Right lung (tissue), 2 donors: ENCODE measurements at regions not wholly inside any gene's neighbourhood (a gene's known extent, or its start where the extent isn't known, plus 50 kb on each side); places are given as distances from the start of the nearest gene placed in this dataset.
"Not testable (repeated sequence)": the region's sequence is repeated elsewhere in the genome, so short reads cannot be mapped to it uniquely, and the experiment has no call there.

Experiments used
- DNase-seq, 2 donors: peaks; one replicate each; pipeline ENCODE4 v3.0.0-alpha.2; 2013

GRCh38 chr21:15431053-15431452, 298.7 kb upstream of the USP25 start:
- DNase-seq, result no peak

GRCh38 chr21:15433091-15433490, 296.7 kb upstream of the USP25 start:
- no peak for DNase-seq

DNA sequence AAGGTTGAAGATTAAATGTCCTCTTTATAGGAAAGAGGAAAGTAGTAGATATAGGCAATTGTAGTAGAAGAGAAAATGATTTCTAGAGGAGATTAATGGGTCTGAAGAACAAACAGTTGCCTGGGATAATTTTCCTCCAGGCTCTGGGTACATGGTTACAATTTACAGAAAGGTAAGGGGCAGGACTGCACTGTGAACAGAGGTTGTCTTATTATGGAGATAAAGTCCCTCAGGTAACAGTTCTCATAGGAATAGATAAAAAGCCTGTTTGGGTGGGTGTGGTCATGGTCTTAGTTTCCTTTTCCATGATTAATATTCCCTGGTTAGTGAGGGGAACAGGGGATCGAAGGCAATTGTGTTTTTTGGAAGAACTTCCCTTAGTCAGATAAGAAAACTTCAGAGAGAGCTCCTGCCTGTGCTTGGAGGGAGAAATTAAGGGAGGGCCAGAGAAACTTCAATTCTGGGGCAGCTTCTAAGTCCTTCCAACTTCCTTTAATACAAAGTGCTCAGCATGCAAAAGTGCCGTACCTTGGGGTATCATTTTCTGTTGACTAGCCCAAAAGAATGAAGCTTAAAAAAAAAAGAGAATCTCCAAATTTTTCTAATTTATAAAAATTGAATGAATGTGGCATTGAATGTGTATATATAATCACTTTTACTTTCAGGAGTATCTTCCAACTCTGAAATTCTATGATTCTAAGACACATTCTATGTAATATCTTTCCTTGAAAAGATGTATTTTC, 295.4 kb upstream of the USP25 start:
- no peak for DNase-seq

DNA sequence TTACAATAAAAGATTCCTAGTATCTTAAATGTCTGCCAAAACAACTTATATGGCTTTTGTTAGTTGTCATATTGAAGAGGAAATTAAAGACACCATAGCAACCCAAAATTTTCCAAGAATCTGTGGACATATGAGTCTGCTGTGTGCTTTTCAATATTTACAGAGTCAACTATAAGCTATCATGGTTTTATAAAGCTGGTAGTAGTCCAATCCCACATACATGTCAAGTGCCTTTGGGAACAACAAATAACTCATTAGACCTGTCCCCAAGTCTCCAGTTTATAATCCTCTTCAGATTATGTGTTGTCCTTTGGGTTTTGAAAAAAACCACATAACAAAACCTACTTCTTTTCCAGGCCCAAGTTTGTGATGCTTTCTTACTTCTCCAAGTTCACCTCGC, 293.8 kb upstream of the USP25 start:
- DNase-seq, result no peak

DNA sequence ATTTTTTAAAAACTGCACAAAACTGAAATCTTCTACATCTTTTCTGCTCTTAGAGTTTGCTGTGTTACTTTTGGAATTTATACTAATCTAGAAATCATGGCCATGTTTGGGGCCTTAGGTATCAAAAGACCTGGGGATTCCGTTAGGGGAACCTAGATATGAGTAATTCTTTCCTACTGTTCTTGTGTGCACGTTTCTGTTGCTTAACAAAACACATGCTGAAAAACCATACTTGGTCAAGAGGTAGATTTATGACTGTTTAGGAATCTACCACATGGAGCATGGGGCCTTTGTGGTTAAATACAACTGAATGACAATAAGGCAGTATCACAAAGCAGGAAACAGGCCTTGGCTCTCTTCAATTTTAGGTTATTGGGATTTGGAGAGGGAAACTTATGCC, 291.9 kb upstream of the USP25 start:
- no peak for DNase-seq

- no peak for DNase-seq
Observed at GRCh38 chr21:15439726-15440125, 290.1 kb upstream of the USP25 start.

DNA sequence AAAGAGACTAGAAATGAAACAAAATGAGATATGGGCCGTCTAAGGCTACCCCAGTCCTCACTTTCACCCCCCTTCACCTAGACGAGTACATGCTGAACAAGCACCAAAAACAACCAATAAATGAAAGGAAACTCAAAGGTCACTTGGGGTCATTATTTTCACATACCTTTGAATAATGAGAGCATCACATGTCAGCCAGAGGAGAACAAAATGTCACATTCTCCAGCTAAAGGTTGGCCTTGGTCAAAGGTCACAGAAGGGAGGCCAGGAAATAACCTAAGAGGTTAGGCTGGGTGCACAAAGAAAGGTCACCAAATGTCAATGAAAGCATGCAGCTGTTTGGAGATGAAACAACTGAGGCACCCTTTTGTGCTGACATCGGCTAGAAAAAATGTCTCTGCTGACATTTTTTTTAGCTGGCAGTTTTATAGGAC, 288.7 kb upstream of the USP25 start:
- DNase-seq, result no peak

- no peak for DNase-seq
Observed at GRCh38 chr21:15441992-15442391, 287.8 kb upstream of the USP25 start.

- no peak for DNase-seq
Observed at GRCh38 chr21:15442743-15443469, 286.9 kb upstream of the USP25 start.

- no peak for DNase-seq
Observed at GRCh38 chr21:15443740-15444117, 286.1 kb upstream of the USP25 start.

- DNase-seq, result no peak
Observed at GRCh38 chr21:15444118-15444960, 285.4 kb upstream of the USP25 start.

DNA sequence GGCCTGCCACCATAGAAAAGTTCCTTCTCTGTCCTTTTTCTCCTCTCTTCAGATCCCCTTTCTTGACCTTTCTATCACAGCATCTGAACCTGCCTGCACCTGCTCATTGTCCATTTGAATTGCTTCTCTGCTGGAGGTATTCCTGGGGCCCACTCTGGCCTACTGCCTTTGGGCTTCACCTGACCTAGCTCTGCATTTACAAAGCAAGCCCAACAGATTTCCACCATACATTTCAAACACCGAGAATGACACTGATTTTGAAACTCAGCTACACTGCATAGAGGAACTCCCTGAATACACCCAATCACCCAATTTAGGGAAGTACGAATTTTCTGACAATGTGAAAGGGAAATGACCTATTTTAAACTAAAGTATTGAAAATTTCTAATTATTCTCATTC, 284.5 kb upstream of the USP25 start:
- DNase-seq, result no peak

- DNase-seq, result no peak
Observed at GRCh38 chr21:15446223-15446622, 283.6 kb upstream of the USP25 start.

- no peak for DNase-seq
Observed at GRCh38 chr21:15449556-15449955, 280.2 kb upstream of the USP25 start.

DNA sequence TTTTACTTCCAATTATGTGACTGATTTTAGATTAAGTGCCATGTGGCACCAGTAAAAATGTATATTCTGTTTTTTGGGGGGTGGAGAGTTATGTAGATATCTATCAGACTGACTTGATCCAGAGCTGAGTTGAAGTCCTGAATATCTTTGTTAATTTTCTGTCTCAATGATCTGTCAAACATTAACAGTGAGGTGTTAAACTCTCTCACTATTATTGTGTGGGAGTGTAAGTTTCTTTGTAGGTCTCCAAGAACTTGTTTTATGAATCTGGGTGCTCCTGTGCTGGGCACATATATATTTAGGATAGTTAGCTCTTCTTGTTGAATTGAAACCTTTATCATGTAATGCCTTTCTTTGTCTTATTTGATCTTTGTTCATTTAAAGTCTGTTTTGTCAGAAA, 276.5 kb upstream of the USP25 start:
- no peak for DNase-seq

DNA sequence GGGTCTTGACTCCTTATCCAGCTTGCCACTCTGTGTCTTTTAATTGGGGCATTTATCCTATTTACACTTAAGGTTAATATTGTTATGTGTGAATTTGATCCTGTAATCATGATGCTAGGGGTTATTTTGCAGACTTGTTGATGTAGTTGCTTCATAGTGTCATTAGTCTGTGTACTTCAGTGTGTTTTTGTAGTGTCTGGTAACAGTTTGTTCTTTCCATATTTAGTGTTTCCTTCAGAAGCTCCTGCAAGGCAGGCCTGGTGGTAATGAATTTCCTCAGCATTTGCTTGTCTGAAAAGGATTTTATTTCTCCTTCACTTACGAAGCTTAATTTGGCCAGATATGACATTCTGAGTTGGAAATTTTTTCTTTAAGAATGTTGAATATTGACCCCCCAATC, 276.0 kb upstream of the USP25 start:
- DNase-seq, result not testable (repeated sequence)

DNA sequence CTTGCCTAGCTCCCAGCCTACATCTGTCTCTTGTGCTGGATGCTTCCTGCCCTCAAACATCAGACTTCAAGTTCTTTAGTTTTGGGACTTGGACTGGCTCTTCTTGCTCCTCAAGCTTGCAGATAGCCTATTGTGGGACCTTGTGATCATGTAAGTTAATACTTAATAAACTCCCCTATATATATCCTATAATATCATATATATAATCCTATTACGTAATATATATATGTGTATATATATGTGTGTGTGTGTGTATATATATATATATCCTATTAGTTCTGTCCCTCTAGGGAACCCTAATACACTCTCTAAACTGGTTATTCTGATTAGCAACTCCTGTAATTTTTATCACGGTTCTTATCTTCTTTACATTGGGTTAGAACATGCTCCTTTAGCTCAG, 274.9 kb upstream of the USP25 start:
- not testable (repeated sequence) for DNase-seq

- no peak for DNase-seq
Observed at GRCh38 chr21:15455819-15456462, 273.8 kb upstream of the USP25 start.

DNA sequence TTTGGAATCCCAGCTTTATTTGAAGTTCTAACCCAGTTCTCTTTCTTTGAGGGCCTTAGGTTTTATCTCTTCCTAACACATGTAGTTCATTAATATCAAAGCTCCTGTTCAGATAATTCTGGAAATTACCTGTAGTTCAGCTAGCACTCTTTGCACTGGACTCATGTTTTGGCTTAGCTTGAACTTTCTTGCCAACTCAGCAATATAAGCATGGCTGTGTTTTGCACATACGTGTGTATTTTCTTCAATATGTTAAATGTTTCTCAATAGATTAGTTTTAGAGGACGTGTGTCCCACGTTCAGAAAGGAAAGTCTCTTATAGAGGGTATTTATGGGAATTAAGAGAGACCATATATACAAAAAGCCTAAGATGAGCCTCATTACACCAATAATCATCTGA, 271.8 kb upstream of the USP25 start:
- no peak for DNase-seq

DNA sequence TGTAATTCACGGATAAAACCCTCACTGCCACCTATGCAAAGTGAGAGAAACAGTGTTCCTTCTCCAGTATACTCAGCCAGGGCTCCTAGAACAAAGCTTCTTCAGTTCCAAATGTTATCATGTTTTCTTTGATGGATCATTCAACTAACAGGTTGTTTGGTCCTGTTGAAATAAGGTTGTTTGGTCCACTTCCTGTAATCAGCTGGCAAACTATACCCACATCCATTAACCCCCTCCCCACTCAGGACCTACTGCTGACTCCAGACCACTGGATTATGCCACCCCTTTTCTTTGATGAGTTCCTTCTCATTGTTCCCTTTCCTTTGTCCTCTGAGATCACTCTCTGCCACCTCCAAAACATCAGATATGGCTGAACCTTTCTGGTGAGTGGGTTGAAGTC, 267.7 kb upstream of the USP25 start:
- no peak for DNase-seq

DNA sequence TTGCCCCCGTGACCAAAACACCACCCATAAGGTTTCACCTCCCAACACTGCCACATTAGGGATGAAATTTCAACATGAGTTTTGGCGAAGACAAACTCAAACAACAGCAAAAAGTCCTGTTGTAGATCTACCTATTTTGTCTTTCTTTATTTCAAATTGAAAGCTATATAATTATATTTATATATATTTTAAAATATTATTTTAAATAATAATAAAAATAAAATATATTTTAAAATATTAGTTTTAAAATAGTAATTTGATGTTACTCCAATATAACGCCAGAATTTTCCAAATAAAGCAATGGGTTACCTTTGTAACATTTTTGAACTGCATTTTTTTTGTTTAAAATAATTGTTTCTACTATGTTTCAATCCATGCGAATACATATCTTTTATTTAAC, 263.5 kb upstream of the USP25 start:
- no peak for DNase-seq

DNA sequence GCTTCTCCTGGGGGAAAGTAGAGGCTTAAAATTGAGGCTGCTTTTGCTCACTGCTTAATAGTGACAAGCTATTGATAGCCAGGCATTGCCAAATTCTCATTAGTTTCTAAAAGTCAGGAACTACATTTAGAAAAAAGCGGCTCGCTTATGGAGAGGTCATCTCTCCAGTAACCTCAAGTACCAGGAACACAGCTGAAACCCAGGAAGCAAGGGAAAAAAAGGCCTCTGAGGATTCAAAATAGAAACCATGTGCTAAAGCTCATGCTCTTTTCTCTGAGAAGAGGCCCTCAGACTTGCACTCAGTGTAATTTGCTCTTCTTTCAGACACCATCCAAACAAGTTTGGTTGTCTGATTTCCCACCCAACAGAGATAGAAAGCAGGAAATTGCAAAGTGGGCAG, 261.4 kb upstream of the USP25 start:
- no peak for DNase-seq
